Adipocyte (in vitro differentiated cells): ENCODE measurements at regions not wholly inside any gene's neighbourhood (a gene's known extent, or its start where the extent isn't known, plus 50 kb on each side); places are given as distances from the start of the nearest gene placed in this dataset.
"Not testable (repeated sequence)": the region's sequence is repeated elsewhere in the genome, so short reads cannot be mapped to it uniquely, and the experiment has no call there.

Source experiments
- DNase-seq: peaks from one replicate; pipeline ENCODE4 v3.0.0-alpha.2; 2015; ENCODE audit warnings: low read depth
- H3K27me3 ChIP-seq: replicated peaks from 2 replicates; pipeline ENCODE4 v1.7.0; 2013; ENCODE audit warnings: mild to moderate bottlenecking, low read length, moderate library complexity; ENCODE audit not compliant: control insufficient read depth, insufficient read depth
- H3K36me3 ChIP-seq: 2 replicates; pipeline ENCODE4 v1.7.0; 2013; ENCODE audit warnings: low read length, mild to moderate bottlenecking, moderate library complexity; ENCODE audit not compliant: control insufficient read depth, insufficient read depth, severe bottlenecking
- H3K4me1 ChIP-seq: 2 replicates; pipeline ENCODE4 v1.7.0; 2013; ENCODE audit warnings: mild to moderate bottlenecking, low read length, moderate library complexity; ENCODE audit not compliant: control insufficient read depth, insufficient read depth
- H3K4me3 ChIP-seq: 2 replicates; pipeline ENCODE4 v1.7.0; 2013; ENCODE audit warnings: mild to moderate bottlenecking, low read length, moderate library complexity
- H3K9ac ChIP-seq: 2 replicates; pipeline ENCODE4 v1.7.0; 2013; ENCODE audit warnings: mild to moderate bottlenecking, low read length, moderate library complexity
- H3K9me3 ChIP-seq: 2 replicates; pipeline ENCODE4 v1.7.0; 2013; ENCODE audit warnings: mild to moderate bottlenecking, low read length, moderate library complexity; ENCODE audit not compliant: control insufficient read depth

DNA sequence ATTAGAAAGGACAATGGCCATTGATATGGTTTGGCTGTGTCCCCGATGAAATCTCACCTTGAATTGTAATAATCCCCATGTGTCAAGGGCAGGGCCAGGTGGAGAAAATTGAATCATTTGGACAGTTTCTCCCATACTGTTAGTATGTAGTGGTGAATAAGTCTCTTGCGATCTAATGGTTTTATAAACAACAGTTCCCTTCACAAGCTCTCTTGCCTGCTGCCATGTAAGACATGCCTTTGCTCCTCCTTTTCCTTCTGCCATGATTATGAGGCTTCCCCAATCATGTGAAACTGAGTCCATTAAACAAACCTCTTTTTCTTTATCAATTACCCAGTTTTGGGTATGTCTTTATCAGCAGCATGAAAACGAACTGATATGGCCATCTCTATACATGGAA is 302.7 kb downstream of the SFMBT2 start:
- no peaks in the 10 kb centered on the region for H3K27me3 ChIP-seq
- H3K4me1 ChIP-seq = peaks cover 9% of the 10 kb centered on the region
- H3K9ac ChIP-seq = no peak overlapping the region
- no peaks in the 10 kb centered on the region for H3K36me3 ChIP-seq
- DNase-seq = no peak
- no peaks in the 10 kb centered on the region for H3K9me3 ChIP-seq
- H3K4me3 ChIP-seq = no peak overlapping the region

DNA sequence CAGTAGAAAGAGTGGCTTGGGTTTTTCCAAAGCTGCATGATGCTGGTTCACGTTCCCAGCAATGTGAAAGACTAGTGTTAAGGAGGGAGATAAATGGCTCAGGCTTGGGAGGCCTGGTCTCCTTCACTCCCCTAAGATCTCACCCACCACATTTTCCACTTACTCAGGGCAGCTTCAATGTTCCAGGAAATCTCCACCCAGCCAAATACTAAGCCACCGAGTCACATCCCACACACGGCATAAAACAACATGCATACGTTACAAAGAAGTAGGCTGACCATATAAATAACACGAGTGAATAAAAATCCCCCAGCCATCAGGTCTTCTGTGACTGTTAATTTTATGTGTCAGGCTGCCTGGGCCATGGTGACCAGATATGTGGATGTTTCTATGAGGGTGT is 303.5 kb downstream of the SFMBT2 start:
- Histone ChIP-seq H3K9me3 (no peaks in the 10 kb centered on the region), H3K9ac (no peak overlapping the region), H3K4me1 (peaks cover 12% of the 10 kb centered on the region), H3K27me3 (no peaks in the 10 kb centered on the region), H3K4me3 (no peak overlapping the region), H3K36me3 (no peaks in the 10 kb centered on the region)
- peak; percentile 1 for DNase-seq

DNA sequence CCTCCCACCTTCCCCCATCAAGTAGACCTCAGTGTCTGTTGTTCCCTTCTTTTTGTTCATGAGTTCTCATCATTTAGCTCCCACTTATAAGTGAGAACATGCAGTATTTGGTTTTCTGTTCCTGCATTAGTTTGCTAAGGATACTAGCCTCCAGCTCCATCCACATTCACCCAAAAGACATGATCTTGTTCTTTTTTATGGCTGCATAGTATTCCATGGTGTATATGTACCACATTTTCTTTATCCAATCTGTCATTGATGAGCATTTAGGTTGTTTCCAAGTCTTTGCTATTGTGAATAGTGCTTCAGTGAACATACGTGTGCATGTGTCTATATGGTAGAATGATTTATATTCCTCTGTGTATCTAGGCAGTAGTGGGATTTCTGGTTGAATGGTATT is 306.5 kb downstream of the SFMBT2 start:
- not testable (repeated sequence) for H3K9me3 ChIP-seq, H3K9ac ChIP-seq, H3K36me3 ChIP-seq, H3K27me3 ChIP-seq, H3K4me3 ChIP-seq, DNase-seq
- H3K4me1 ChIP-seq = peaks cover 10% of the 10 kb centered on the region

DNA sequence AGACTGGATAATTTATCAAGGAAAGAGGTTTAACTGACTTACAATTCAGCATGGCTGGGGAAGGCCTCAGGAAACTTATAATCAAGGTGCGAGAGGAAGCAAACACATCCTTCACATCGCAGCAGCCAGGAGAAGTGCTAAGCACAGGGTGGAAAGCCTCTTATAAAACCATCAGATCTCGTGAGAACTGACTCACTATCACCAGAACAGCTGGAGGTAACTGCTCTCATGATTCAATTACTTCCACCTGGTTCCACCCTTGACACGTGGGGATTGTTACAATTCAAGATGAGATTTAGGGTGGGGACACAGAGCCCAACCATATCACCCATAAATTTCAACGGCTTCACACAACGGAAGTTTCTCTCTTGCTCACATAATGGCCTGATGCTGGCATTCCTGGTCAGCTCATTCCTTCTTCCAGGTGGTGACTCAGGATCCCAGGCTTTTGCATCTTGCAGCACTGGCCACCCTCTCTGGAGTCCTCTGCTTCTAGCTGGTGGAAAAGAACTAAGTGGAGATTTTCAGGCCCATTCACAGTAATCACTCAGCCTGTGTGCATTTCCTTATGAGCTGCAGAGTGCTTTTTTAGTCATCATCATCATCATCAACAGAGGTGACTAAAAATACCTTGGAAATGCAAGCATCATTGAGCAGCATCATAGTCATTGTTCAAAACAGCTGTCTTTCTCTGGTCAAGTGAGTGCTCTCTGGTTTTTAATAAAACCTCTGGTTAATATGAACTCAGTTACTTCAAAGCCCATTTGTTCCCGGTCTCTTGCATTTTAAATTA is 308.1 kb downstream of the SFMBT2 start:
- Histone ChIP-seq H3K4me3 (no peak overlapping the region), H3K4me1 (peaks cover 10% of the 10 kb centered on the region), H3K36me3 (no peaks in the 10 kb centered on the region), H3K27me3 (no peaks in the 10 kb centered on the region), H3K9me3 (no peaks in the 10 kb centered on the region), H3K9ac (no peak overlapping the region)
- DNase-seq = no peak

DNA sequence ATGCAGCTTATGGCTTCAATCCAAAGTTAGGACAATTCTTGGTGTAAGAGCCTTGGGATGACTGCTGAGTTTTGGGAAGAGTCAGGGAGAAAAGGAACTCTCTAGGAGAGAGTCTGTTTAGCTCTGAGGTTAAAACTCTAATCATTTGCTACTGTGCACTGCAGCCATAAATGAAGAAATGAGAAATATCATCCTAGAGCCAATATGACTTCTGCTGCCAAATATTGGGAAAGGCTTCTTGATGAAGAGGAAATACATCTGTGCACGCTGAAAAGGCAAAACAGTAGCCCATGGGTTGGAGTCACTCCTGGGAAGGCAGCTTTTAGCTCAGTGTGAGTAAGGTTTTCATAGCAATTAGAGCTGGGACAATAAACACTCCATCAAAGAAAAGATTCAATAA is 308.8 kb downstream of the SFMBT2 start:
- H3K9ac ChIP-seq = no peak overlapping the region
- peaks cover 10% of the 10 kb centered on the region for H3K4me1 ChIP-seq
- no peak overlapping the region for H3K4me3 ChIP-seq
- no peaks in the 10 kb centered on the region for H3K9me3 ChIP-seq
- H3K36me3 ChIP-seq = no peaks in the 10 kb centered on the region
- H3K27me3 ChIP-seq = peaks cover 5% of the 10 kb centered on the region
- DNase-seq = no peak

DNA sequence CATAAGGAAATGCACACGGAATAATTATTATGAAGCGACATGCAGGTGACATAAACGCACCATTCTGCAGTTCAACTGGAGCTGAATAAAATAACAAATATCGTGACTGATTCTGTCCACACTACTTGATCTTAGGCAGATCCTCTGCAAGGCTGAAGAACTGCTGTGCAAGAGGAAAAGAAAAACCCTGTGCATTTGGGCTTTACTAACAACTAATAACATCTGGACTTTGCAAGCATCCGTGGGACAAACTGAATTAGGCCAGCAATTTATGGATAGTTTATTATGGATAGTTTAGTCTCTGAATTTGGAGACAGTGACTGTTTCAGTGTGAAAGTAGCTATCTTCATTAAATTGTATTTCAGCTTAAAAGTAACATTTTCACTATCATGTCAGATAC is 309.4 kb downstream of the SFMBT2 start:
- Histone ChIP-seq H3K4me1 (peaks cover 10% of the 10 kb centered on the region), H3K9me3 (no peaks in the 10 kb centered on the region), H3K27me3 (peaks cover 5% of the 10 kb centered on the region), H3K9ac (no peak overlapping the region), H3K4me3 (no peak overlapping the region), H3K36me3 (no peaks in the 10 kb centered on the region)
- no peak for DNase-seq

DNA sequence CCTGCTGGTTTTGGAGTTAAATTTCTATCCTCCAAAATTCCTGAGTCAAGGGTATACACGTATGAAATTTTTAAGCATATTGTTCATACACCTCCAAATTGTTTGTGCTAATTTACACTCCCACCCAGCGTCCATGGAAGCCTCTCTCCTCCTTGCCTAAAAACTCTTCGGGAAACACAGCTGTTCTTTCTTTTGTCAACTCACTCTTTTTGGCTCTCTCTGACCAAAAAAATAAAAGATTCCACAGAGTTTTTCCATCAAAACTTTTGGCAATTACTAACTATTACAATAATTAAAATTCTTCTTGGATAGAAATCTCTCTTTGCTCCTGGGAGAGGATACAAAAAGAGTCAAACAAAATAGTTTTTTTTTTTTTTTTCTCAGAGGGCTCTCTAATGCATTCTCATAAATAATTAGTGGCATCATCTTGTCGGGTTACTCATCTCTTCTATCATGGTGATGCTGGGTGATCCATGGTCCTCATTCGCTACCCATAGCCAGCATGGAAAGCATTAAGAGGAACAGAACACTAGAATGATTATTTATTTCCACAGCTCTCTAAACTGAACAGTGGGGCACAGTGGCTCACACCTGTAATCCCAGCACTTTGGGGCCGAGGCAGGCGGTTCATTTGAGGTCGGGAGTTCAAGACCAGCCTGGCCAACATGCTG is 310.7 kb downstream of the SFMBT2 start:
- H3K36me3 ChIP-seq = no peaks in the 10 kb centered on the region
- peaks cover 10% of the 10 kb centered on the region for H3K4me1 ChIP-seq
- H3K9ac ChIP-seq = no peak overlapping the region
- H3K4me3 ChIP-seq = no peak overlapping the region
- peaks cover 5% of the 10 kb centered on the region for H3K27me3 ChIP-seq
- no peak for DNase-seq
- no peaks in the 10 kb centered on the region for H3K9me3 ChIP-seq

DNA sequence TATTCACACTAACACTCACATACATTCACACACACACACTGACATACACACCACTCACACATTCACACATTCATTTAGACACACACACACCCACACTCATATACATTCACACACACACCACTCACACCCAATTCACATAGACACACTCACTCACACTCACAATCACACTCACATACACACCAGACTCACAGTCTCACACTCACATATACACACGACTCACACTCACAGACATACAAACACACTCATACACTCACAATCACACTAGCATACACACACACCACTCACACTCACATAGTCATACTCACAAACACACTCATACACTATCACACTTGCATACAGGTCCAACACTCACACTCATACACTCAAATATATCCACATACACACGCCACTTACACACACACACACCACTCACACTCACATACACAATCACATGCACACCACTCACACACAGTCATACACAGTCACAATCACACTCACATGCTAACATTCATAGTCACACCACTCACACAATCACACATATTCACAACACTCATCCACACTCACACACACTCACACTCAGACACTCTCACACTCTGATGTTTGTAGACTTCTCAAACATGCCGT is 312.6 kb downstream of the SFMBT2 start:
- Histone ChIP-seq H3K36me3 (no peaks in the 10 kb centered on the region), H3K4me3 (no peak overlapping the region), H3K9me3 (no peaks in the 10 kb centered on the region), H3K9ac (no peak overlapping the region), H3K4me1 (peaks cover 13% of the 10 kb centered on the region), H3K27me3 (peaks cover 5% of the 10 kb centered on the region)
- DNase-seq = no peak

DNA sequence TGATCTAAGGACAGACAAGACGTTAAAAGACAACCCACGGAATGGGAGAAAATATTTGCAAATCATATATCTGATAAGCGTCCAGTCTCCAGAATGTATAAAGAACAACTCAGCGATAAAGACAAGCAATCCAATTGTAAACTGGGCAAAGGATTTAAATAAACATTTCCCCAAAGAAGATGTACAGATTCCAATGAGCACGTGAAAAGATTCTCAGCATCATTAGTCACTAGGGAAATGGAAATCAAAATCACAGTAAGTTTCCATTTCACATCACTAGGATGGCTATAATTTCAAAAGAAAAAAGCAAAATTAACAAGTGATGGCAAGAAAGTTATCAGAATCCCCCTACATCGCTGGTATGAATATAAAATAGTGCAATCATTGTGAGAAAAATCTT is 316.1 kb downstream of the SFMBT2 start:
- peaks cover 5% of the 10 kb centered on the region for H3K27me3 ChIP-seq

DNA sequence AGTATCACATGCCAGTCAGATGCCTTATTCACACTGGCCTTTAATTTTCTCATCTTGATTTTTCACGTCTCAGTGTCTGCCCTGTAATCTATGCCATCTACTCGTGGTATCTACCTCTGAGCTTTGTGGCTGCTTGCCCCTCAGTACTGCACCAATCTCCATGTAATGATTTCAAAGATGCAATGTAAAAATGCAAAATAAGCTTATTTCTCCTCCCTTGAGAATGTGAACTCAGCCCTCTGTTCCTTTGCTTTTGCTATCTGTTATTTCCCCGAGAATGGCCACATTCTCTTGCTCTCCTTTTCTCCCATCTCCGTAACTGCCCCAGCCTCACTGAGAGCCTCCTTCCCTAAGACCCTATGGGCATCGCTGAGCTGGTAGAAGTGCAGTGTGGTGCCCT is 317.5 kb downstream of the SFMBT2 start:
- no peaks in the 10 kb centered on the region for H3K9me3 ChIP-seq
- peaks cover 12% of the 10 kb centered on the region for H3K4me1 ChIP-seq
- H3K27me3 ChIP-seq = peaks cover 5% of the 10 kb centered on the region
- no peak for DNase-seq
- no peaks in the 10 kb centered on the region for H3K36me3 ChIP-seq
- H3K9ac ChIP-seq = no peak overlapping the region
- no peak overlapping the region for H3K4me3 ChIP-seq

More for the DNA sequence above, 316.1 kb downstream of the SFMBT2 start:
- H3K36me3 ChIP-seq = no peaks in the 10 kb centered on the region
- H3K4me1 ChIP-seq = peaks cover 12% of the 10 kb centered on the region
- no peaks in the 10 kb centered on the region for H3K9me3 ChIP-seq
- no peak overlapping the region for H3K4me3 ChIP-seq
- DNase-seq = no peak
- no peak overlapping the region for H3K9ac ChIP-seq

DNA sequence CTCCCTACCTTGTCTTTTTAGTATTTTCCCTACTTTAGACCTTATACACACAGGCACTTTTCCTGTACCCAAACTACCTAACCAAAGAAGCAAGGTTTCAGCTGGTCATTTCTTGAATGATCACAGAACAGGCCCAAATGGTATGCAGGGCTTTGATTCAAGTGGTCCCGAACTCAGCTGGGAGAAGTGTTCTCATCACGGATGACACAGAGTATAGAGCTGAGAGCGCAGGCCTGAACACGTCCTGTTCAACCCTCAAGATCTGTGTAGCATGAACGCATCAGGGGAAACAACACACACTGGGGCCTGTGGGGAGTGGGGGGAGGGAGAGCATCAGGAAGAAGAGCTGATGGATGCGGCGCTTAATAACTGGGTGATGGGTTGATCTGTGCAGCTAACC is 318.2 kb downstream of the SFMBT2 start:
- DNase-seq = no peak
- Histone ChIP-seq H3K9ac (no peak overlapping the region), H3K4me3 (no peak overlapping the region), H3K36me3 (no peaks in the 10 kb centered on the region), H3K9me3 (no peaks in the 10 kb centered on the region), H3K27me3 (peaks cover 4% of the 10 kb centered on the region), H3K4me1 (peaks cover 12% of the 10 kb centered on the region)
